Spleen (tissue), 11 donors: ENCODE measurements at regions not wholly inside any gene's neighbourhood (a gene's known extent, or its start where the extent isn't known, plus 50 kb on each side); places are given as distances from the start of the nearest gene placed in this dataset.

Experiments
- DNase-seq: peaks from one replicate; pipeline ENCODE4 v3.0.0-alpha.2; 2020
- H3K27ac ChIP-seq, 8 donors: fragments of 200-600 bp; sonication (generic) in 7 of 8; 1 replicate in 4 of 8; 2 replicates in 4 of 8; pipeline versions ENCODE4 v1.5.0 to v1.8.0; 2016 to 2021; ENCODE audit warnings: inconsistent platforms in 4 of 8, mild to moderate bottlenecking in 4 of 8, moderate library complexity in 1 of 8
- H3K27me3 ChIP-seq, 7 donors: fragments of 200-600 bp; sonication (generic) in 6 of 7; replicated peaks in 1 of 7; 1 replicate in 4 of 7; 2 replicates in 3 of 7; pipeline versions ENCODE4 v1.5.0 to v1.8.0; 2016 to 2021; ENCODE audit warnings: inconsistent platforms in 3 of 7, mild to moderate bottlenecking in 1 of 7
- H3K36me3 ChIP-seq, 6 donors: fragments of 200-600 bp; sonication (generic) in 5 of 6; 1 replicate in 4 of 6; 2 replicates in 2 of 6; pipeline versions ENCODE4 v1.5.0 to v1.8.0; 2016 to 2021; ENCODE audit warnings: inconsistent platforms in 2 of 6
- H3K4me1 ChIP-seq, 6 donors: fragments of 200-600 bp; sonication (generic) in 5 of 6; 1 replicate in 3 of 6; 2 replicates in 3 of 6; pipeline versions ENCODE4 v1.5.0 to v1.8.0; 2016 to 2021; ENCODE audit warnings: inconsistent platforms in 3 of 6
- H3K4me3 ChIP-seq, 8 donors: fragments of 200-600 bp; sonication (generic) in 7 of 8; 1 replicate in 4 of 8; 2 replicates in 4 of 8; pipeline versions ENCODE4 v1.5.0 to v1.8.0; 2016 to 2021; ENCODE audit warnings: inconsistent platforms in 4 of 8, mild to moderate bottlenecking in 4 of 8, moderate library complexity in 2 of 8
- H3K9me3 ChIP-seq, 8 donors: fragments of 200-600 bp; sonication (generic) in 7 of 8; 1 replicate in 4 of 8; 2 replicates in 4 of 8; pipeline versions ENCODE4 v1.5.0 to v1.8.0; 2016 to 2021; ENCODE audit warnings: inconsistent platforms in 4 of 8
- POLR2A ChIP-seq, 3 donors: fragments of 450-650 bp; IDR thresholded peaks; one replicate each; pipeline ENCODE4 v1.5.1; 2017; ENCODE audit warnings: antibody characterized with exemption in 3 of 3, mild to moderate bottlenecking in 1 of 3
- POLR2AphosphoS5 ChIP-seq, 3 donors: sonication (generic); formaldehyde crosslinking; IDR thresholded peaks; one replicate each; pipeline ENCODE4 v1.5.1; 2017; ENCODE audit warnings: antibody characterized with exemption in 3 of 3
- WGBS, 5 donors: extraction: QIAGEN DNeasy Blood & Tissue Kit in 3 of 5; methylation state at CpG; one replicate each; pipeline versions ENCODE4 v1.1.5 to v1.1.7; 2013 to 2018; 5-methylcytosine and 5-hydroxymethylcytosine counted together
- intact Hi-C: fragments of 100-400 bp; cut with DNase I; formaldehyde crosslinking; loops from one replicate; pipeline ENCODE4 v1.15.0; 2023; ENCODE audit warnings: low total_unique reads
- TF ChIP-seq, protein P1 (sequence below), 11 experiments: fragments of 200-600 bp in 7 of 11; fragments of 450-650 bp in 4 of 11; sonication (generic) in 4 of 11; IDR thresholded peaks in 8 of 11; conservative IDR thresholded peaks in 3 of 11; 1 replicate in 7 of 11; 2 replicates in 4 of 11; pipeline versions ENCODE4 v1.4.0 to v1.8.0; 2016 to 2021; ENCODE audit warnings: antibody characterized with exemption in 11 of 11, inconsistent platforms in 4 of 11, mild to moderate bottlenecking in 1 of 11
- donor health status: healthy with polysubstance abuse.
- donor health status: DM: no; HTN: no; CAD: no; lungs with moderate emphysema.
- donor health status: DM: no; HTN: no; CAD: no.
- donor health status: Bipolar disorder and iron deficiency.
- donor health status: healthy.
- donor health status: DM: no; HTN: no; CAD: no.
- donor health status: DM: yes; HTN: yes; CAD: no.

DNA sequence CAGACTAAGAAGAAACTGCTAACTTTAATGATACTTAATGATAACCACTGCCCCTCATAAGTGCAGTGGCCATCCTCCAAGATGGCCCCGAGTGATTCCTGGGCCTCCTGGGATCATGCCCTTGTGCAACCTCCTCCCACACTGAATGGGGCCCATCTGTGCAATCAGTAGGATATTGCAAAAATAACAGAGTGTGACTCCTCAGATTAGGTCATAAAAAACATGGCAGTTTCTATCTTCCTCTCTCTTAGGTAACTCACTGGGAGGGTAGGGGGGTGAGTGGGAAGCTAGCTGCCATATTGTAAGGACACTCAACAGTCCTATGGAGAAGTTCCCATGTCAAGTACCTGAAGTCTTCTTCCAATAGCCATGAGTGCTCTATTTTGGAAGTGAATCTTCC, 173.0 kb downstream of the SHQ1 start:
- TF ChIP-seq, protein P1, sequence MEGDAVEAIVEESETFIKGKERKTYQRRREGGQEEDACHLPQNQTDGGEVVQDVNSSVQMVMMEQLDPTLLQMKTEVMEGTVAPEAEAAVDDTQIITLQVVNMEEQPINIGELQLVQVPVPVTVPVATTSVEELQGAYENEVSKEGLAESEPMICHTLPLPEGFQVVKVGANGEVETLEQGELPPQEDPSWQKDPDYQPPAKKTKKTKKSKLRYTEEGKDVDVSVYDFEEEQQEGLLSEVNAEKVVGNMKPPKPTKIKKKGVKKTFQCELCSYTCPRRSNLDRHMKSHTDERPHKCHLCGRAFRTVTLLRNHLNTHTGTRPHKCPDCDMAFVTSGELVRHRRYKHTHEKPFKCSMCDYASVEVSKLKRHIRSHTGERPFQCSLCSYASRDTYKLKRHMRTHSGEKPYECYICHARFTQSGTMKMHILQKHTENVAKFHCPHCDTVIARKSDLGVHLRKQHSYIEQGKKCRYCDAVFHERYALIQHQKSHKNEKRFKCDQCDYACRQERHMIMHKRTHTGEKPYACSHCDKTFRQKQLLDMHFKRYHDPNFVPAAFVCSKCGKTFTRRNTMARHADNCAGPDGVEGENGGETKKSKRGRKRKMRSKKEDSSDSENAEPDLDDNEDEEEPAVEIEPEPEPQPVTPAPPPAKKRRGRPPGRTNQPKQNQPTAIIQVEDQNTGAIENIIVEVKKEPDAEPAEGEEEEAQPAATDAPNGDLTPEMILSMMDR (IDR thresholded peaks at IDR 0.05 in 8 of 11, conservative IDR thresholded peaks at IDR 0.05 in 3 of 11) = no peak
- TF ChIP-seq POLR2A (IDR thresholded peaks at IDR 0.05) (no peak), POLR2AphosphoS5 (IDR thresholded peaks at IDR 0.05) (no peak)
- 58 to 90% (median 80%) methylated on average over 1 of the region's 1 CpG for WGBS, 5 donors
- intact Hi-C loops = no loop called here

GRCh38 chr3:72673011-72673771, 175.1 kb downstream of the SHQ1 start:
- H3K36me3 ChIP-seq = no peaks in the 10 kb centered on the region
- peaks cover 0 to 4% (median 0%) of the 10 kb centered on the region in 7 donors for H3K27me3 ChIP-seq
- intact Hi-C loops = no loop called here
- TF ChIP-seq POLR2AphosphoS5 (IDR thresholded peaks at IDR 0.05) = no peak
- TF ChIP-seq POLR2A (IDR thresholded peaks at IDR 0.05) = no peak
- TF ChIP-seq, protein P1 (IDR thresholded peaks at IDR 0.05 in 8 of 11, conservative IDR thresholded peaks at IDR 0.05 in 3 of 11) = no peak
- H3K9me3 ChIP-seq = peaks cover 0 to 13% (median 8%) of the 10 kb centered on the region in 8 donors
- DNase-seq = peak; percentile 63
- H3K27ac ChIP-seq = no peak overlapping the region
- H3K4me1 ChIP-seq = peaks cover 0 to 12% (median 6%) of the 10 kb centered on the region in 6 donors
- no peak overlapping the region for H3K4me3 ChIP-seq
- 58 to 75% (median 64%) methylated on average over 6 to 7 of the region's 7 CpGs for WGBS, 5 donors

More for the DNA sequence above, 173.0 kb downstream of the SHQ1 start:
- no peak overlapping the region for H3K27ac ChIP-seq
- H3K9me3 ChIP-seq = peaks cover 0 to 13% (median 8%) of the 10 kb centered on the region in 8 donors
- no peak overlapping the region for H3K4me3 ChIP-seq
- no peaks in the 10 kb centered on the region for H3K27me3 ChIP-seq
- no peaks in the 10 kb centered on the region for H3K36me3 ChIP-seq
- H3K4me1 ChIP-seq = peaks cover 0 to 16% (median 6%) of the 10 kb centered on the region in 6 donors
- no peak for DNase-seq

- 85 to 95% (median 88%) methylated on average over 2 of the region's 2 CpGs for WGBS, 5 donors
- no peak overlapping the region for H3K27ac ChIP-seq
- no peak overlapping the region for H3K4me3 ChIP-seq
- intact Hi-C loops = no loop called here
- no peak for DNase-seq
- H3K4me1 ChIP-seq = peaks cover 0 to 12% (median 6%) of the 10 kb centered on the region in 6 donors
- H3K36me3 ChIP-seq = no peaks in the 10 kb centered on the region
- H3K9me3 ChIP-seq = no peaks in the 10 kb centered on the region
- no peak for TF ChIP-seq POLR2A (IDR thresholded peaks at IDR 0.05)
- TF ChIP-seq POLR2AphosphoS5 (IDR thresholded peaks at IDR 0.05) = no peak
- TF ChIP-seq, protein P1 (IDR thresholded peaks at IDR 0.05 in 8 of 11, conservative IDR thresholded peaks at IDR 0.05 in 3 of 11) = no peak
- peaks cover 0 to 11% (median 0%) of the 10 kb centered on the region in 7 donors for H3K27me3 ChIP-seq
These were observed 179.0 kb downstream of the SHQ1 start for GRCh38 chr3:72669224-72669623.

GRCh38 chr3:72666447-72666755, 181.8 kb downstream of the SHQ1 start:
- WGBS, 5 donors = 66 to 93% (median 84%) methylated on average over 3 of the region's 3 CpGs
- Histone ChIP-seq H3K9me3 (no peaks in the 10 kb centered on the region), H3K36me3 (no peaks in the 10 kb centered on the region), H3K27me3 (peaks cover 0 to 11% (median 0%) of the 10 kb centered on the region in 7 donors), H3K27ac (no peak overlapping the region), H3K4me3 (no peak overlapping the region), H3K4me1 (no peaks in the 10 kb centered on the region)
- TF ChIP-seq POLR2A (IDR thresholded peaks at IDR 0.05) (no peak), POLR2AphosphoS5 (IDR thresholded peaks at IDR 0.05) (no peak)
- TF ChIP-seq, protein P1 (IDR thresholded peaks at IDR 0.05 in 8 of 11, conservative IDR thresholded peaks at IDR 0.05 in 3 of 11) = no peak
- intact Hi-C loops = no loop called here
- DNase-seq = no peak
